Keratinocyte (primary cell): ENCODE measurements at regions not wholly inside any gene's neighbourhood (a gene's known extent, or its start where the extent isn't known, plus 50 kb on each side); places are given as distances from the start of the nearest gene placed in this dataset.

Experiments
- DNase-seq: peaks from one replicate; pipeline ENCODE4 v3.0.0-alpha.2; 2011; ENCODE audit warnings: low read depth, missing footprints, low spot score
- FAIRE-seq: peaks from 2 replicates; lab custom pipeline; 2011; peaks lifted over from hg19 to GRCh38; lab: Jason Lieb, UNC
- H2AFZ ChIP-seq: 2 replicates; pipeline ENCODE4 v1.6.0; 2012; ENCODE audit warnings: low read length, control low read depth, inconsistent platforms; ENCODE audit not compliant: control insufficient read depth
- H3K27ac ChIP-seq: 2 replicates; pipeline ENCODE4 v1.5.1; 2011; ENCODE audit warnings: low read length; ENCODE audit not compliant: control insufficient read depth, insufficient read depth
- H3K27me3 ChIP-seq: 3 replicates; pipeline ENCODE4 v1.6.0; 2011; ENCODE audit warnings: low read length; ENCODE audit not compliant: control insufficient read depth, insufficient read depth; ENCODE audit errors: extremely low read depth
- H3K36me3 ChIP-seq, 2 experiments: 2 replicates in 1 of 2; 3 replicates in 1 of 2; pipeline ENCODE4 v1.5.1; 2011; ENCODE audit warnings: low read length in 2 of 2, mild to moderate bottlenecking in 1 of 2; ENCODE audit not compliant: control insufficient read depth in 2 of 2, insufficient read depth in 2 of 2; ENCODE audit errors: extremely low read depth in 1 of 2
- H3K4me1 ChIP-seq: 3 replicates; pipeline ENCODE4 v1.5.1; 2011; ENCODE audit warnings: low read length; ENCODE audit not compliant: control insufficient read depth, insufficient read depth; ENCODE audit errors: extremely low read depth
- H3K4me2 ChIP-seq: 3 replicates; pipeline ENCODE4 v1.6.0; 2011; ENCODE audit warnings: low read depth, low read length; ENCODE audit not compliant: control insufficient read depth, insufficient read depth; ENCODE audit errors: extremely low read depth
- H3K4me3 ChIP-seq, 3 experiments: fragments of 200-600 bp in 1 of 3; sonication (generic) in 1 of 3; 2 replicates in 2 of 3; 3 replicates in 1 of 3; pipeline ENCODE4 v1.5.1; 2011 to 2016; ENCODE audit warnings: low read length in 3 of 3, mild to moderate bottlenecking in 3 of 3, control low read depth in 2 of 3, inconsistent platforms in 1 of 3, low read depth in 1 of 3, mixed read lengths in 1 of 3, mixed run types in 1 of 3, moderate library complexity in 1 of 3; ENCODE audit not compliant: control insufficient read depth in 2 of 3, insufficient read depth in 2 of 3; ENCODE audit errors: extremely low read depth in 1 of 3
- H3K79me2 ChIP-seq: 2 replicates; pipeline ENCODE4 v1.6.0; 2012; ENCODE audit warnings: low read length; ENCODE audit not compliant: control insufficient read depth, insufficient read depth
- H3K9ac ChIP-seq: 3 replicates; pipeline ENCODE4 v1.6.0; 2011; ENCODE audit warnings: low read length; ENCODE audit not compliant: control insufficient read depth, insufficient read depth; ENCODE audit errors: extremely low read depth
- H3K9me1 ChIP-seq: 3 replicates; pipeline ENCODE4 v1.6.0; 2011; ENCODE audit warnings: low read length; ENCODE audit not compliant: control insufficient read depth, insufficient read depth; ENCODE audit errors: extremely low read depth
- H3K9me3 ChIP-seq: 2 replicates; pipeline ENCODE4 v1.5.1; 2012; ENCODE audit warnings: low read depth, low read length; ENCODE audit not compliant: control insufficient read depth
- H4K20me1 ChIP-seq: 3 replicates; pipeline ENCODE4 v1.6.0; 2011; ENCODE audit warnings: low read length; ENCODE audit not compliant: control insufficient read depth, insufficient read depth; ENCODE audit errors: extremely low read depth
- EZH2 ChIP-seq: IDR thresholded peaks from one replicate; pipeline ENCODE4 v1.6.1; 2012; ENCODE audit warnings: inconsistent platforms, mild to moderate bottlenecking, low read length, moderate library complexity
- dilution Hi-C: fragments of 300-500 bp; cut with MboI; formaldehyde crosslinking; loops from one replicate; pipeline ENCODE4 v1.7.0; 2020; ENCODE audit warnings: low sequenced_read_pairs; ENCODE audit not compliant: extremely low pct_ligation_motif_present
- TF ChIP-seq, protein P1 (sequence below), 3 experiments: IDR thresholded peaks in 1 of 3; conservative IDR thresholded peaks in 1 of 3; optimal IDR thresholded peaks in 1 of 3; 2 replicates in 2 of 3; 3 replicates in 1 of 3; pipeline versions ENCODE3 to v1.5.1; 2011; ENCODE audit warnings: low read length in 3 of 3, mild to moderate bottlenecking in 3 of 3, moderate library complexity in 2 of 3, control low read depth in 1 of 3, inconsistent platforms in 1 of 3; ENCODE audit not compliant: insufficient read depth in 2 of 3; ENCODE audit errors: extremely low read depth in 1 of 3

DNA sequence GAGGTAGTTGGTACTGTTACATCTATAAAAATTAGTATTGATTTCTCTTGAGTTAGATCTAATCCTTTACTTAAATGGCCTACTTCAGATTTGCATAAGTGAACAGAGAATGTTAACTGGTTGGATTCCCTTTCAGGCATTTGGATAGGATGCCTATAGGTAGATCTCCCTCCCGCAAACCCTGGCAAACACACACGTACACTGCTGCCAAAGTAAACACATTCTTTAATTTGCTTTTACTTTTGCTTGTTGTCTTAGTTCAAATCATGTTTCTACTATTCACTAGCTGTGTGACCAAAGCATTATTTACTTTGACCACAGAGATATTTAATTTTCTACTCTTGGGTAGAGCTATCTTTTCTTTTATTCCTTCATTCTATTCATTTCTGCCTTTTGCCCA, 936.1 kb upstream of the FBXO33 start:
- Histone ChIP-seq H3K79me2 (no peaks in the 10 kb centered on the region), H3K36me3 (no peaks in the 10 kb centered on the region), H2AFZ (no peak overlapping the region), H3K27ac (no peak overlapping the region), H4K20me1 (no peaks in the 10 kb centered on the region), H3K9me3 (no peaks in the 10 kb centered on the region), H3K4me3 (no peak overlapping the region), H3K9me1 (no peaks in the 10 kb centered on the region), H3K4me1 (no peaks in the 10 kb centered on the region), H3K9ac (no peak overlapping the region), H3K27me3 (no peaks in the 10 kb centered on the region), H3K4me2 (no peak overlapping the region)
- dilution Hi-C loops, result no loop called here
- DNase-seq (no peak), FAIRE-seq (no peak)
- TF ChIP-seq, protein P1, sequence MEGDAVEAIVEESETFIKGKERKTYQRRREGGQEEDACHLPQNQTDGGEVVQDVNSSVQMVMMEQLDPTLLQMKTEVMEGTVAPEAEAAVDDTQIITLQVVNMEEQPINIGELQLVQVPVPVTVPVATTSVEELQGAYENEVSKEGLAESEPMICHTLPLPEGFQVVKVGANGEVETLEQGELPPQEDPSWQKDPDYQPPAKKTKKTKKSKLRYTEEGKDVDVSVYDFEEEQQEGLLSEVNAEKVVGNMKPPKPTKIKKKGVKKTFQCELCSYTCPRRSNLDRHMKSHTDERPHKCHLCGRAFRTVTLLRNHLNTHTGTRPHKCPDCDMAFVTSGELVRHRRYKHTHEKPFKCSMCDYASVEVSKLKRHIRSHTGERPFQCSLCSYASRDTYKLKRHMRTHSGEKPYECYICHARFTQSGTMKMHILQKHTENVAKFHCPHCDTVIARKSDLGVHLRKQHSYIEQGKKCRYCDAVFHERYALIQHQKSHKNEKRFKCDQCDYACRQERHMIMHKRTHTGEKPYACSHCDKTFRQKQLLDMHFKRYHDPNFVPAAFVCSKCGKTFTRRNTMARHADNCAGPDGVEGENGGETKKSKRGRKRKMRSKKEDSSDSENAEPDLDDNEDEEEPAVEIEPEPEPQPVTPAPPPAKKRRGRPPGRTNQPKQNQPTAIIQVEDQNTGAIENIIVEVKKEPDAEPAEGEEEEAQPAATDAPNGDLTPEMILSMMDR (optimal IDR thresholded peaks at IDR 0.05 in 1 of 3, IDR thresholded peaks at IDR 0.05 in 1 of 3, conservative IDR thresholded peaks at IDR 0.05 in 1 of 3; ENCODE audit: extremely low read depth in 1 of 3, insufficient read depth in 2 of 3, low read length in 3 of 3), result no peak
- TF ChIP-seq EZH2, result no peak

DNA sequence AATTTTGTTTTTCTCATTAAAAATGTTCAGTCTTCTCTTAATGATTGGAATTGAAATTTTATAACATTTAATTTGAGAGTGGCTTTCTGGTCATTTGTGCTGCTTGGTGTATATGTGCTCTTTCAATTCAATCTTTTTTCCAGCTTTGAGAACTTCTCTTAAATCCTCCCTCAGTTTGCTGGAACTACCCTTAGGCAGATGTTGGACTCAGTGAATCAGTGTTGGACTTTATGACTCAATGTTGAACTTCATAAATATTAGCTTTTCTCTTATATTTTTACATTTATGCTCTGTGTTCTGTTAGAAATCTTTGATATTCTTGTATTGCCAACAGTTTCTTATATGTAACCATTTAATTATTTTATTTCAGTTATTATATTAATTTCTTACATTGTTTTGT, 935.5 kb upstream of the FBXO33 start:
- dilution Hi-C loops, result no loop called here
- FAIRE-seq, result no peak
- H3K4me3 ChIP-seq, result no peak overlapping the region
- H3K27me3 ChIP-seq, result no peaks in the 10 kb centered on the region
- H3K79me2 ChIP-seq, result no peaks in the 10 kb centered on the region
- no peak overlapping the region for H3K9ac ChIP-seq
- no peak overlapping the region for H3K4me2 ChIP-seq
- H3K4me1 ChIP-seq, result no peaks in the 10 kb centered on the region
- no peaks in the 10 kb centered on the region for H4K20me1 ChIP-seq
- TF ChIP-seq, protein P1 (optimal IDR thresholded peaks at IDR 0.05 in 1 of 3, IDR thresholded peaks at IDR 0.05 in 1 of 3, conservative IDR thresholded peaks at IDR 0.05 in 1 of 3; ENCODE audit: extremely low read depth in 1 of 3, insufficient read depth in 2 of 3, low read length in 3 of 3), result no peak
- no peak for TF ChIP-seq EZH2
- H3K36me3 ChIP-seq, result no peaks in the 10 kb centered on the region
- no peaks in the 10 kb centered on the region for H3K9me1 ChIP-seq
- no peak overlapping the region for H3K27ac ChIP-seq
- no peak for DNase-seq
- H2AFZ ChIP-seq, result no peak overlapping the region
- H3K9me3 ChIP-seq, result no peaks in the 10 kb centered on the region
